ENCODE measurements at regions not wholly inside any gene's neighbourhood (a gene's known extent, or its start where the extent isn't known, plus 50 kb on each side); places are given as distances from the start of the nearest gene placed in this dataset.

DNA sequence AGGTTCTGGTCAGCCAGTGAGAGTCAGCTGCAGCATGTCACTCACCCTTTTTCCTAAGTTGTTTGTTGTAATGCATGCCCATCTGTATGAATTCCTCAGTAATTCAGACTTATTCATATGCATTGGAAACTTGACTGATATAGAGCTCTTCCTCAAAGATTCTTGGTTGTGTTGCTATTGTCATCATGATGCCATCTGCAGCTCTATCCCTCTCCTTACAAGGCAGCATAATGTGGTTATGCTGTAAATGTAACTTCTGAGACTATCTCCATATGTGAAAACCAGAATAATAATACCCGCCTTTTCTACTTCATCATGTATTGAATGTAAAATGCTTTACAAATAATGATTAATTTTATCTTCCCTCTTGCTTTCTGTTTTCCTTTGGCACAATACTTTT, 252.6 kb upstream of the MTPN start:
- DNase-seq = no peak

DNA sequence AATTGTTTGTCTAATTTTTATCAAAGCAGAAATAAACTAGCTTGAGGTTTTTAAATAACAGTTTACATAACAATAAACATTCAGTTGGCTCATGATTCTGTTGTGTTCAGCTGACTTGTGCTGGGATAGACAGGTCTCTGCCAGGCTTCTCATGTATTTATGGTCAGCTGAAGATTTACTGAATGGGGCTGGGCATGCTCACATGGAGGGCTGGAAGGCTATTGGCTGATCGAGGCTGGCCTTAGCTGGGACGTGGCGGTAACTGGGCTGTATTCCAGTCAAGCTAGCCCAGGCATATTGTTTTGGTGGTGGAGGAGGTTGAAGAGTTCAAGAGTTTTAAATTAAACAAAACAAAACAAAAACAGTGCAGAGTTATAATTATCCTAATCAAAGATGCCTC, 251.0 kb upstream of the MTPN start:
- DNase-seq = no peak

DNA sequence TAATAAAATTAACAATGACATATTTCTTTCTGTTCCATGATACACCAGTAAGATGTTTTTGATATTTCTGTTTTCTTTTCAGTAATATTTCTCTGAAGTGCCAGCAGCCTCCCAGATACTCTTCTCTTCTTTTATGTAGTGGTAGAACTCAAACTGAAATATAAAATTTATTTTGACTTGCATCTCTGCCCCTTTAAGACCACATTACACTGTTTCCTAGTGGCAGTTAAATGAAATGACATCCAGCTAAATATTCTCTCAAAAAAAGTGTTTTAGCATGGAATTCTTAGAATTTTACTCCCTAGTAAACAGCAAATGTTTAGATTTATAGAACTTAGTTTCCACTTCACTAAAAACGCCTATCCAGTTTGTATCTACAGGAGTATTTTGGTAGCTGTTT, 237.2 kb upstream of the MTPN start:
- no peak for DNase-seq

DNA sequence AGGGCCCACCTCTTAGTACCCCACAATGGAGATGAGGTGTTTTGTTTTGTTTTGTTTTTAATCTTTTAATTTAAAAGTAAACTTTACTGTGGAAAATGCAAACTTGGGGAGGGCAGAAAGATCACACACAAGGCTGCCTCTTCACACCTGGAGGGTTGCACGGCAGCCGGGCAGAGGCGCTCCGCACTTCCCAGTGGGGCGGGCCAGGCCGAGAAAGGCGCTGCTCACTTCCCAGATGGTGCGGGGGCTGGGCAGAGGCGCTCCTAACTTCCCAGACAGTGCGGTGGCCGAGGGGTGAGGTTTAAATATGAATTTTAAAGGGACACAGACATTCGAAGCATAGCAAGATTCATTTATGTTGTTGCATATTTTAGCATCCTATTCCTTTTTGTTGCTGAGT, 235.9 kb upstream of the MTPN start:
- no peak for DNase-seq

DNA sequence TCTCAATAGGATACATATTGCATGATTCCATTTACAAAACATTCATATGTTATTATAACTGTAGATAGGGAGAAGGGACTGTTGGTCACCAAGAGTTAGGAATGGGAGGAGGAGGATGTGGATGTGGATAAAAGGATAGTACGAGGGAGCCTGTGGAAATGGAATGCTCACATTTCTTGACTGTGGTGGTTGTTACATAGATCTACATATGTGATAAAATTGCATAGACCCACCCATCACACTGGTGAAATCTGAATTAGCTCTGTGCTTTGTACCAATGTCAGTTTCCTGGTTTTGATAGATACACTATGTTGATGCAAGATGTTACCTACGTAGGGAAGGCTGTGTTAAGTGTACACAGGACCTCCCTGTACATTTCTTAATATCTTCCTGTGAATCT, 233.5 kb upstream of the MTPN start:
- no peak for DNase-seq

DNA sequence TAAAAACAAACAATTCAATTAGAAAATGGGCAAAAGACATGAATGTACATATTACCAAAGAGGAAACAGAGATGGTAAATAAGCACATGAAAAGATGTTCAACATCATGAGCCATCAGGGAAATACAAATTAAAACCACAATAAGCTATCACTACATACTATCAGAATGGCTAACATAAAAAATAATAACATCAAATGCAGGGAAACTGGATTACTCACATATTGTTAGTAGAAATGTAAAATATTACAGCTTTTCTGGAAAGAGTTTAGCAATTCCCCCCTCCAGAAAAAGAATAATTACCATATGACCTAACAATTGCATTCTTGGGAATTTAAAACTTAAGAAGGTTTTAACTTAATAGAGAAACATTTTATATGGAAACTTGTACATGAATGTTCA, 232.9 kb upstream of the MTPN start:
- DNase-seq = no peak

DNA sequence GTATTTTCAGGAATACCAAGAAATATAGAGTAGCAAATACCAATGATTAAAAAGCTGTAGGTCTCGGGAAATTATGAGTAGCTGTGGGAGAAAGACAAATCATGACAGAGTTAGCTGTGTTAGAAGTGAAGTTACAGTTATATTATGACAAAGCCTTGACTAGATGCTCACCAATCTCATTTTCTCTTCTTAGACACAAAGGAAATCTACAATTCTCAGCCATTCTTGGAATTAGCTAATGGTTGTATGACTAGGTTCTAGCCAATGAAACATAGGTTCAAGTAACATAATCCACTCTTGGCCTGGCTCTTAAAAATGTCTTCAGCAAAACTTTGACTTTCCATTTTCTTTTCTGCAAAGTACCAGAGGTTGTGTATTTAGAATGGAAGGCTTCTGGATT, 228.8 kb upstream of the MTPN start:
- DNase-seq = no peak

DNA sequence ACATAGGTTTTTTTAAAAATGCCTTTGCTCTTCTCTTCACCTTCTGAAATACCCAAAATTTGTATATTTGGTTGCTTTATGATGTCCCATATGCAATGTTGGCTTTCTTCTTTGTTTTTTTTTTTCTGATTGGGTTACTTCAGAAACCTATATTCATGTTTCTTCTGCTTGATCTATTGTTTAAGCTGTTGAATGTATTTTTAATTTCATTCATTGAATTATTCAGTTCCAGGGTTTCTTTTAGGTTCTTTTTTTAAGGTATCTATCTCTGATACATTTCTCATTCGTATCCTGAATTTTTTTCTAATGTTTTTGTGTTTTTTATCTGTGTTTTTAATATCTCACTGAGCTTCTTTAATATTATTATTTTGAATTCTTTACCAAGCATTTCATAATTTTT, 221.0 kb upstream of the MTPN start:
- no peak for DNase-seq

DNA sequence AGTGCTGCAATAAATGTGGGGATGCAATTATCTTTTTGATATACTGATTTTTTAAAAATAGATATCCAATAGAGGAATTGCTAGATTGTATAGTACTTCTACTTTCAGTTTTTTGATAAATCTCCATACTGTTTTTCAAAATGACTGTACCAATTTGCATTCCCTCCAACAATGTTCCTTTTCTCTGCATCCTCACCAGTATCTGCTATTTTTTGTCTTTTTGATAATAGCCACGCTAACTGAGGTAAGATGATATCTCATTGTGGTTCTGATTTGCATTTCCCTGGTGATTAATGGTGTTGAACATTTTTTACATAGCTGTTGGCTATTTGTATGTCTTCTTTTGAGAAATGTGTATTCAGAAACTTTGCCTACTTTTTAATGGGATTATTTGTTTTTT, 217.7 kb upstream of the MTPN start:
- no peak for DNase-seq

DNA sequence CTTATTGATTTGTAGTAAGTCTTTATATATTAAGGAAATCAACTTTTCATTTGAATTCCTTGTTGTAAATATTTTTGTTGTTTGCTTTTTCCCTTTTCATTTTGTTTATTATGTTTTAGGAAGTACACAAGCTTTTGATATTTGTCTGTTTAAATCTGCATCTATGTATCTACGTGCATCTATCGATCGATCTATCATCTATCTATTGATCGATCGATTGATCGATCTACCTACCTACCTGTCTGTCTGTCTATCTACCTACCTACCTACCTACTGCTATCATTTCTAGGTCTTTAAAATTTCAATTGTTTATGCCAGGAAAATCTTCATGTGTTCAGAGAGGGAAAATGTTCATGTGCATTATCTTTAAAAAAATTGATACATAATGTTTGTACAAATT, 216.8 kb upstream of the MTPN start:
- DNase-seq = no peak

DNA sequence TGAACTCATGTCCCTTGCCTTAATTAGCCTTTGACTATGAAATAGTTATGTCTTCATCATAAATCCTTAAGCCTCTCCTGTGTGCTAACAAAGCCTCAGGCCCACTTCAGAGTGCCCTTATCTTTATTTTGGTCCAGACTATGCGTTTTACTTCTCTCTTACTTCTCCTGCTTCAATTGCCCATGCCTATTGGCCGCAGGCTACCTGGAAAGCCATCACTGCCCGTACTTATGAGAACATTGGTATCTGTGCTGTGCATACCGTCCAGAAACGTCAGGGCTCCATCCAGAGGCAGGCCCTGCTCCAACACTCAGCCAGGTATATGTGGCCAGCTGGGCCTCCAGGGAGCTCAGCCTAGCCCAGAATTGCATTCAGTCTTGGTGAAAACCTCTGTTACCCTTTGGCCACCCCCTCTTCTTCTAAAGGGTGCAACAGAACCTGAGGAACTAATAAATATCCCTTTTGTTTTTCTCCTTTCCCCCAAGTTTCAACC, 212.4 kb upstream of the MTPN start:
- DNase-seq = no peak

DNA sequence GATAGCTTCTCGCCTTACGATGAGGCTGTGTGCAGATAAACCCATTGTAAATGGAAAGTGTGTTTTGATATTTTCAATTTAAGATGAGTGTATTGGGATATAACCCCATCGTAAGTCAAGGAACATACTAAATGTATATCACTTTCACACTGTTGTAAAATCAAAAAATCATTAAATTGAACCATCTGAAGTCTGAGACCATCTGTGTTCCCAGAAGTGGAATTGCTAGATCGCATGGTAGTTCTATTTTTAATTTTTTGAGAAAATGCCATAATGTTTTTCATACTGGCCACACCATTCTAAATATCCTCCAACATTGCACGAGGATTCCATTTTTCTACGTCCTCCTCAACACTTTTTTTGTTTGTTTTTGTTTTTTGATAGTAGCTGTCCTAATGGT, 209.1 kb upstream of the MTPN start:
- no peak for DNase-seq

DNA sequence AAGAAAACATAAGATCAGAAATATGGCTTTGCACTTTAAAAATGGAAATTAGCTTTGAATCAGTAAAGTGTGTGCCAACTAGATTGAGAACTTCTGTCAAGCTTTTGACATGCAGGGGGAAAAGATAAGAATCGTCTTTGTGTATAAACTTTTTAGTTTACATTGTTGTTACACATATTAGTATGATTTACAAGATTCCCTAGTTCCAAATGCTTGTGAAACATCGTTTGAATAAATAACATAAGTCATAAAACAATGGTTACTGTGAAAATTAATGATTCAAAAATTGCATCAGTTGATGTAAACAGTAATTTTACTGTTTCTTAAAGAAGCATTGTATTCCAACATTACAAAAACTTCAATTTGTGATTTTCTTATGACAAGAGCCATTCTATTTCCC, 207.6 kb upstream of the MTPN start:
- no peak for DNase-seq

DNA sequence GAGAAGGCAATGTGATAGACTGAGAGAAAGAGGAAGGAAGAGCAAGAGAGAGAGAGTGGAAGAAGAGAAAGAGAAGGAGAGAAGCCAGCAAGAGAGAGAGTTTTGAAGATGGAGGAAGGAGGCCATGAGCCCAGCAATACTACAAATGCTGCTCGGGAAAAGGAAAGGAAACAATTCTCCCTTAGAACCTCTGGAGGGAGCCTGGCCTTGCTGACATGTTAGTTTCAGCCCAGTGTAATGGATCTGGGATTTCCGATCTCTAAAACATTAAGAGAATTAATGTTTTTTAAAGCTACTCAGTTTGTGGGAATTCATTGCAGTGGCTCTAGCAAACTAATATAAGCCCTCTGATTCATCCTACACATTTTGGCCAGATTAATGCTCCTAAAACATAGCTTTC, 206.8 kb upstream of the MTPN start:
- DNase-seq = no peak

DNA sequence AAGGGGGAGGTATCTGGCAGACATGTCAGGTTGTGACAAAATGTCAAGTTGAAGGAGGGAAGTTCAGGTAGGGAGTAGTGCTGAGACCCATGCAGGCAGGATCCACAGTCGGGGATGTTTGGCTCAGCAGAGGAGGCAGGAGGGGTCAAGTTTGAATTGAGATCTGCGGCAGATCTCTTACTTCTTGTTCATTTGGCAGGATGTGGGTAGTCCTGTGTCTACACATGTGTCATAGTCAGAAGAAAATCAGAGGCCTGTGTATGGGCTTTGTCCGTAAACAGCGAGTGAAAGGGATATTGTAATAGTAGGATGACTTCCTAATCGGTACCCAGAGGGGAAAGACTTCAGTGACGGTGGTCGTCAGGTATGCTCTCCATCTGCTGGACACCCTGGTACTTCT, 203.8 kb upstream of the MTPN start:
- no peak for DNase-seq

DNA sequence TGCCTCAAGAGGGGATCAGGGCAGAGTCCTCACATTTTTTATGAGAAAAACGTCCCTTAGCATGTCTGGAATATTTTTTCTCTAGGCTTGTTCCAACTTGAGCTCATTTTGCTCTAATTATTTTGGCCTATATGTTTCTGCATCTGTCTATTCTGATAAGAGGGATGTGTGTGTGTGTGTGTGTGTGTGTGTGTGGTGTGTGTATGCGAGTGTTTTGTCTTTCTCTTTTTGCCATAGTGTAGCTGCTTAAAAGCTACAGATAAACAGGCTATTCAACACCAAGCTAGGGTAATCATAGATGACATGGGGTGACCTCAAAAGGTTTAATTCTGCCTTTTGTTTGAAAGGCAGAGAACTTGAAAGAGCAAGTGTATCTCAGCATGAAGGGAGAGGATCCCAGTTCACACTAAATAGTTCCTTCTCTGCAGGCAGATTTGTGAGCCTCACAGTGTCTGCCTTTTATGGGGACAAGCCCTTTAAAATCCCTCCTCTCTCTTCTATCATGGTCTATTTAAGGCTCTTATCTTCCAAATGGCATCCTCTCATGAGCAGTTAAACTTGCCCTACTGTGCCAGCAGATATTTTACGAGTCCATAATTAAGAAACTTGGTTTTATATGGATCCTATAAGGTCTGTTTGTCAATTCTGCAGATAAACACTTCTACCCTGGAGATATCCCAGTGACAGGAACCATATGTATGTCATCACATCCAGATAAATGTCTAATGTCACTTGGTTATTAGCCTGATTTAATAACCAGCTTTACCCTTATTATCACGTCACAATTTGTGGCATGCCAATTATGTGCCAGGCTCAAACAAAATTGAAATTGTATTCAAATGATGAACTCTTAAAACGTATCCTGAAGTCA, 202.9 kb upstream of the MTPN start:
- no peak for DNase-seq

DNA sequence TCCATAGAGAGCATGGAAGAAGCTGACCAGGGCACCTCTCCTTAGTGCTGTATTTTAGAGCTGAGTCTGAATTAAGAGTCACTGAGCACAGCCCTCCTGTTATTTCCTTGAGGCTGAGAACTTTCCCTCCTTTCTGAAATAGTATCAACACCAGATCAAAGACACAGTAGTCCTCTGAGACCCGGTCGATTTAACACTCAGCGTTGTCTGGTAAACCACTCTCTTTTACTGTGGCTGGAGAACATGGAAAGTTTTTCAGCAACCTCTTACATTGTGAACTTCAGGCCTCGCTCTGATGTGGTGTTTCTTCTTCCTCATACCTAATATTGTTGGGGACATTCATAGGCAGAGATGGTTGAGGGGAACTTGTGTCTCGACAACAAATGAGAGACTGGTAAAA, 202.0 kb upstream of the MTPN start:
- DNase-seq = no peak

DNA sequence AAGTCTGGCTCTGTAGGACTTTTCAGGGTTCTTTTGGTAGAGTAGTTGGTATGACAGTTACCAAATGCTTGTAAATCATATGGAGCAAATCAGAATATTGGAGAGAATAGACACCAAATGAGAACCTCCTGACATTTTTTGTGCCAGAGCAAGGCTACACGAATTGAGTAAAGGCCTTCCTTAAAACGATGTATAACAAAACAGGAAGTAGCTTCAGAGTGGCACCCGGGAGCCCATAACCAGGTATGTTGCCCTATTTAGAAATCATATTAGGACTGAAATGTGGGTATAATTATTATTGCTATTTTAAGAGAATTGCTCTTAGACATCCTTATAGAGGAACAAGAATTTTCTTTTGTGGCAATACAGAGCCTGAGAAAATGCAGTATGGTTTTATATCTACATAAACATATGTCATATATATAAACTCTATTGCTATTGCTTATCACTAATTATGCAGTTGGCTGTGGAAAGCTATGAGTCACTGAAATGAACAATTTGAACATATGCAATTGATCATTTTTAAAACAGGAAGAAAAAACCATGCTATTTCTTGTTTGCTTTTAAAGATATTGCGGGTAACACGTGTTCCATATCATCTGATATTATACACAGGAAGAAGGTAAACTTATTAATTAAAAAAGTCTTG, 197.4 kb upstream of the MTPN start:
- DNase-seq = no peak

DNA sequence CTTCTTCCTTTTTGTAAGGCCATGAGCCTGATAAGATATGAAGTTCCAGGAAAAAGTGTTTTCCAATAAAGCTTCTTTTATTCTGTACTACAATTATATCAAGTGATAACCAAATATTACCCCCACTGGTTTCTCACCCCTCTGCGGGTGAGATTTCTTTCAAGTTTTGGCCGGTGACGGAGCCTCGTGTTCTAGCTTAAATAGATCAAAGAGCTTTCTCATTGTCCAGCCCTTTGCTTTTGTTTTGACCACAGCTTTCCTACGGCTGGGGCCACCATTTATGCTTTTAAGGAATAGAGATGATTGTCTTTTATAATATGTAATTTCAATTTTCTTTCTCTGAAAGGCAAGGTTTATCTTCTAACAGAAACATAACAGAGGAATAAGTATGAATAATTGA, 196.7 kb upstream of the MTPN start:
- DNase-seq = no peak

DNA sequence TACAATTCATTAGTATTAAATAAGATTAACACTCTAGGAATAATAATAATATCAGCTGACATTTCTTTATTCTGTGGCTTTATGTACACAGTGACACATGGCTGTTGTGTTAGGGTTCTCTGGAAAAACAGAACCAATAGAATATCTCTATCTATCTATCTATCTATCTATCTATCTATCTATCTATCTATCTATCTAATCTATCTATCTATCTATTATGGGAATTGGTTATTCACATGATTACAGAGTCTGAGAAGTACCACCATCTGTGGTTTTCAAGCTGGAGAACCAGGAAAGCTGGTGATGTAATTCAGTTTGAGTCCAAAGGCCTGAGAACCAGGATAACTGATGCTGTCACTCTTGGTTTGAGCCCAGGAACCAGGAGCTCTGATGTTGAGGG, 194.1 kb upstream of the MTPN start:
- no peak for DNase-seq

DNA sequence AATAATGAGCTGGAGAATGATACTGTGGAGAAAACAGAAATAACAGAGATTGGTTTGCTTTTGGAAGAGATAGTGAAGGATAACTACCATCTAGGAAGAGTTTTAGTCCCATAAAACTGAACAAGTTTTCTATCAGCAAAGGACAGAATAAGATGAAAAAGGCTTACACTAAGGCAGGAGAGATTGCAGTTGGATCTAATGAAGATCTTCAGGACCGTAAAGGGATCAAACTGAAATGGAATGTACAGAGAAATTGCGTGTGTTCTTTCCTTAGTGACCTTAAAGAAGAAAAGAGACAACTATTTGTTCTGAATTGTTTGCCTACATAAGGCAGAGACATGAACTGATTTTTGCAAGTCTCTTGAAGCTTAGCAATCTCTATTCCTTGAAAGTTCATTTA, 191.7 kb upstream of the MTPN start:
- no peak for DNase-seq

DNA sequence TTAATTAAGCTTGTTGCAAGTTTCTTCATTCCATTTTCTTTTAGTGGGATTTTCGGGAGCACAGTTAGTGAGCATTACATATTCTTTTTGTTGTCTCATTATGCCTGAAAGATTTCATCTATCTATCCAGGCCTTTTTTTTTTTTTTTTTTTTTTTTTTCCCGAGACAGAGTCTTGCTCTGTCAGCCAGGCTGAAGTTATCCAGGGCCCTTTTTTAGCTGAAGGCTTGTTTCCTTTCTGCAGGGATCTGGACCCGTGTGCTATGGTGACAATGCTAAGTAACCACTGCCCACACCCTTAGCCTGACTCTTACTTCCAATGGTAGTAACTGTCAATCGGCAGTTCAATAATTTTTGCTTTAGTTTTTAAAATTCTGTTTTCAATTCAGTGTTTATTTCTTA, 190.8 kb upstream of the MTPN start:
- no peak for DNase-seq

DNA sequence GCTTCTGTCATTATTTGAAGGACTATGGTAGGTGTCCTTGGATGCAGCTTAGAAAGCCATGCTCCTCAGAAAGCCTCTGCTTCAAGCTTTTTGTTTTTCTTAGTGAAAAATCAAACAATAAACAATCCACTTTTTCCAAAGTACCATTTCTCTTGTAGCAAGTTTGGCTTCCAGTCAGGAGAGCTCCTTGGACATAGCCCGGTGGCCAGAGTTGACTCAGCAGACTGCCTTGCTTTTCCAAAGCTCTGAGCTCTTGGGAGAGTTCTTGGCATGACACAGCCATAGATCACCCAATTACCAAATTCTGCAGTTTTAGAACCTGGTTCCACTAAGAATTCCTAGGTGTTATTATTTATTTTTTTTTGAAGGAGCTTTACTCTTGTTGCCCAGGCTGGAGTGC, 189.4 kb upstream of the MTPN start:
- no peak for DNase-seq

DNA sequence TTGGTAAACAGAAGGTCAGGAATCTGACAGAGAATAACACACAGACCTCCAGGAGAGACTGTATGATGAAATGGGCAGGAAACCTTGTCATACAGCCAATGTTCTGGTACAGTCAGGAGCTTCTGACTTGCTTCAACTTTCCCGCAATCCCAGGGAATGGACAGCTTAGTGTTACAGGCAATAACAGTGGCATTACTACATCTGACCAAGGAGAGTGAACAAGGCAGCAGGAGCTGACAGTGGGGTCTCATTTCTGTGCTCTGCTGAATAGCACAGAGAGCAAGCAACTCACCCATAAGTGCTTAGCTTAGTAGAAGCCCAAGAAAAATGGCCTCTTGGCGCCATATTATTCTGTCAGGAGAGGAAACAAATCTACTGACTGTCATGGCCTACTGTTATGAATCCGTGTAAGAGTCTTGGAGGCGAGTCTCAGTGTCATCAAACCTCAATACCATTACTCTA, 186.2 kb upstream of the MTPN start:
- DNase-seq = no peak

DNA sequence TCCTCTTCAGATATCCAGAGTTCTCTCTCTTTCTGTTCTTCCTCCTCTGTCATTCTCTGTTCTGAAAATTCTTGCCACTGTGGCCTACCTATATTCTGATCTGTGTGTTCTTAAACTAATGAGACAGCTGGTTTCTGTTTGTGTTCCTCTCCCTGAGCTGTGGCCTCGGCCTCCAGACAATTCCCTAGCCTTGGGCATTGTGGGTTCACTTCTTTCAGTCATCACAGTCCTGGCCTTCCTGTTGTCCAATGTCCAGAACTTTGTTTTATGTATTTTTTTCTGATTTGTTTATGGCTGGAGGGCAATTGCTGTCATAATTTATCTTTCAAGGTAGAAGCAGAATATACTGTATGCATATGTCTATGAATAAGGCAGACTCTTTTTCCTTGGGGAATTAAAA, 173.2 kb upstream of the MTPN start:
- no peak for DNase-seq
